ENCODE measurements at regions not wholly inside any gene's neighbourhood (a gene's known extent, or its start where the extent isn't known, plus 50 kb on each side); places are given as distances from the start of the nearest gene placed in this dataset.

- Histone ChIP-seq H3K27ac (ENCODE audit: low read length) (no peak overlapping the region), H3K4me3 (ENCODE audit: low read length) (no peak overlapping the region), H3K9me3 (ENCODE audit: control insufficient read depth, insufficient read depth, low read length) (no peaks in the 10 kb centered on the region), H3K36me3 (ENCODE audit: control insufficient read depth, insufficient read depth, low read length) (no peaks in the 10 kb centered on the region), H3K4me1 (ENCODE audit: control insufficient read depth, insufficient read depth, low read length) (0 out of 2 replicates have a peak, but pooled peaks cover 1% of the 10 kb centered on the region), H3K27me3 (ENCODE audit: control insufficient read depth, insufficient read depth, low read length) (no peaks in the 10 kb centered on the region)
- DNase-seq (ENCODE audit: low read depth, low spot score), result no peak
- WGBS (ENCODE audit: insufficient coverage, insufficient read length), result no CpG with 5 or more reads among the region's 8 CpGs
Measured at GRCh38 chr2:21658907-21659477, 535.2 kb downstream of the TDRD15 start.

- DNase-seq (ENCODE audit: low read depth, low spot score), result no peak
- Histone ChIP-seq H3K27ac (ENCODE audit: low read length) (no peak overlapping the region), H3K4me3 (ENCODE audit: low read length) (no peak overlapping the region), H3K27me3 (ENCODE audit: control insufficient read depth, insufficient read depth, low read length) (no peaks in the 10 kb centered on the region), H3K4me1 (ENCODE audit: control insufficient read depth, insufficient read depth, low read length) (no peaks in the 10 kb centered on the region; the same call in 1 of the 2 replicates), H3K36me3 (ENCODE audit: control insufficient read depth, insufficient read depth, low read length) (no peaks in the 10 kb centered on the region), H3K9me3 (ENCODE audit: control insufficient read depth, insufficient read depth, low read length) (no peaks in the 10 kb centered on the region)
- no CpG with 5 or more reads among the region's 7 CpGs for WGBS (ENCODE audit: insufficient coverage, insufficient read length)
Measured at GRCh38 chr2:21664083-21664482, 540.3 kb downstream of the TDRD15 start.

GRCh38 chr2:21667638-21668037 is 543.9 kb downstream of the TDRD15 start:
- Histone ChIP-seq H3K27me3 (ENCODE audit: control insufficient read depth, insufficient read depth, low read length) (no peaks in the 10 kb centered on the region), H3K4me1 (ENCODE audit: control insufficient read depth, insufficient read depth, low read length) (no peaks in the 10 kb centered on the region; the same call in 1 of the 2 replicates), H3K36me3 (ENCODE audit: control insufficient read depth, insufficient read depth, low read length) (no peaks in the 10 kb centered on the region), H3K27ac (ENCODE audit: low read length) (no peak overlapping the region), H3K9me3 (ENCODE audit: control insufficient read depth, insufficient read depth, low read length) (no peaks in the 10 kb centered on the region), H3K4me3 (ENCODE audit: low read length) (no peak overlapping the region)
- no CpG with 5 or more reads among the region's 5 CpGs for WGBS (ENCODE audit: insufficient coverage, insufficient read length)
- no peak for DNase-seq (ENCODE audit: low read depth, low spot score)

GRCh38 chr2:21668078-21668710 is 544.4 kb downstream of the TDRD15 start:
- WGBS (ENCODE audit: insufficient coverage, insufficient read length), result no CpG with 5 or more reads among the region's 5 CpGs

GRCh38 chr2:21676041-21676440 is 552.3 kb downstream of the TDRD15 start:
- no peak for DNase-seq (ENCODE audit: low read depth, low spot score)

More at GRCh38 chr2:21668078-21668710, 544.4 kb downstream of the TDRD15 start:
- Histone ChIP-seq H3K27ac (ENCODE audit: low read length) (no peak overlapping the region), H3K4me1 (ENCODE audit: control insufficient read depth, insufficient read depth, low read length) (no peaks in the 10 kb centered on the region; the same call in 1 of the 2 replicates), H3K27me3 (ENCODE audit: control insufficient read depth, insufficient read depth, low read length) (no peaks in the 10 kb centered on the region), H3K4me3 (ENCODE audit: low read length) (no peak overlapping the region), H3K36me3 (ENCODE audit: control insufficient read depth, insufficient read depth, low read length) (no peaks in the 10 kb centered on the region), H3K9me3 (ENCODE audit: control insufficient read depth, insufficient read depth, low read length) (no peaks in the 10 kb centered on the region)
- no peak for DNase-seq (ENCODE audit: low read depth, low spot score)

GRCh38 chr2:21676676-21677075 is 552.9 kb downstream of the TDRD15 start:
- no peaks in the 10 kb centered on the region for H3K4me1 ChIP-seq (ENCODE audit: control insufficient read depth, insufficient read depth, low read length)
- no peak overlapping the region for H3K4me3 ChIP-seq (ENCODE audit: low read length)
- H3K27ac ChIP-seq (ENCODE audit: low read length), result no peak overlapping the region
- H3K27me3 ChIP-seq (ENCODE audit: control insufficient read depth, insufficient read depth, low read length), result no peaks in the 10 kb centered on the region
- H3K9me3 ChIP-seq (ENCODE audit: control insufficient read depth, insufficient read depth, low read length), result no peaks in the 10 kb centered on the region
- no peaks in the 10 kb centered on the region for H3K36me3 ChIP-seq (ENCODE audit: control insufficient read depth, insufficient read depth, low read length)
- DNase-seq (ENCODE audit: low read depth, low spot score), result no peak

More at GRCh38 chr2:21676041-21676440, 552.3 kb downstream of the TDRD15 start:
- H3K4me3 ChIP-seq (ENCODE audit: low read length), result no peak overlapping the region
- no peaks in the 10 kb centered on the region for H3K9me3 ChIP-seq (ENCODE audit: control insufficient read depth, insufficient read depth, low read length)
- no peaks in the 10 kb centered on the region for H3K36me3 ChIP-seq (ENCODE audit: control insufficient read depth, insufficient read depth, low read length)
- WGBS (ENCODE audit: insufficient coverage, insufficient read length), result no CpG with 5 or more reads among the region's 1 CpG
- no peaks in the 10 kb centered on the region for H3K27me3 ChIP-seq (ENCODE audit: control insufficient read depth, insufficient read depth, low read length)
- no peaks in the 10 kb centered on the region for H3K4me1 ChIP-seq (ENCODE audit: control insufficient read depth, insufficient read depth, low read length)
- H3K27ac ChIP-seq (ENCODE audit: low read length), result no peak overlapping the region

GRCh38 chr2:21683838-21684237 is 560.1 kb downstream of the TDRD15 start:
- DNase-seq (ENCODE audit: low read depth, low spot score), result no peak
- H3K36me3 ChIP-seq (ENCODE audit: control insufficient read depth, insufficient read depth, low read length), result no peaks in the 10 kb centered on the region
- 100% methylated on average over 1 of the region's 2 CpGs for WGBS (ENCODE audit: insufficient coverage, insufficient read length)

GRCh38 chr2:21687589-21687988 is 563.8 kb downstream of the TDRD15 start:
- WGBS (ENCODE audit: insufficient coverage, insufficient read length), result no CpG with 5 or more reads among the region's 2 CpGs
- H3K27me3 ChIP-seq (ENCODE audit: control insufficient read depth, insufficient read depth, low read length), result no peaks in the 10 kb centered on the region
- H3K4me3 ChIP-seq (ENCODE audit: low read length), result no peak overlapping the region
- no peaks in the 10 kb centered on the region for H3K36me3 ChIP-seq (ENCODE audit: control insufficient read depth, insufficient read depth, low read length)
- H3K27ac ChIP-seq (ENCODE audit: low read length), result no peak overlapping the region
- no peaks in the 10 kb centered on the region for H3K9me3 ChIP-seq (ENCODE audit: control insufficient read depth, insufficient read depth, low read length)
- H3K4me1 ChIP-seq (ENCODE audit: control insufficient read depth, insufficient read depth, low read length), result no peaks in the 10 kb centered on the region
- DNase-seq (ENCODE audit: low read depth, low spot score), result no peak

More at GRCh38 chr2:21683838-21684237, 560.1 kb downstream of the TDRD15 start:
- Histone ChIP-seq H3K4me1 (ENCODE audit: control insufficient read depth, insufficient read depth, low read length) (no peaks in the 10 kb centered on the region), H3K27me3 (ENCODE audit: control insufficient read depth, insufficient read depth, low read length) (no peaks in the 10 kb centered on the region), H3K4me3 (ENCODE audit: low read length) (no peak overlapping the region), H3K9me3 (ENCODE audit: control insufficient read depth, insufficient read depth, low read length) (no peaks in the 10 kb centered on the region), H3K27ac (ENCODE audit: low read length) (no peak overlapping the region)

GRCh38 chr2:21690005-21690404 is 566.2 kb downstream of the TDRD15 start:
- H3K27me3 ChIP-seq (ENCODE audit: control insufficient read depth, insufficient read depth, low read length), result no peaks in the 10 kb centered on the region
- no peaks in the 10 kb centered on the region for H3K36me3 ChIP-seq (ENCODE audit: control insufficient read depth, insufficient read depth, low read length)
- H3K4me1 ChIP-seq (ENCODE audit: control insufficient read depth, insufficient read depth, low read length), result no peaks in the 10 kb centered on the region
- H3K4me3 ChIP-seq (ENCODE audit: low read length), result no peak overlapping the region
- no peak overlapping the region for H3K27ac ChIP-seq (ENCODE audit: low read length)
- DNase-seq (ENCODE audit: low read depth, low spot score), result no peak
- H3K9me3 ChIP-seq (ENCODE audit: control insufficient read depth, insufficient read depth, low read length), result no peaks in the 10 kb centered on the region

GRCh38 chr2:21693081-21693480 is 569.3 kb downstream of the TDRD15 start:
- no peaks in the 10 kb centered on the region for H3K27me3 ChIP-seq (ENCODE audit: control insufficient read depth, insufficient read depth, low read length)
- H3K36me3 ChIP-seq (ENCODE audit: control insufficient read depth, insufficient read depth, low read length), result no peaks in the 10 kb centered on the region
- no peaks in the 10 kb centered on the region for H3K9me3 ChIP-seq (ENCODE audit: control insufficient read depth, insufficient read depth, low read length)
- H3K4me3 ChIP-seq (ENCODE audit: low read length), result no peak overlapping the region
- no peak overlapping the region for H3K27ac ChIP-seq (ENCODE audit: low read length)
- H3K4me1 ChIP-seq (ENCODE audit: control insufficient read depth, insufficient read depth, low read length), result no peaks in the 10 kb centered on the region
- no peak for DNase-seq (ENCODE audit: low read depth, low spot score)

Measured in iPS DF 6.9 (cell line).